Ovary (tissue), 3 donors: ENCODE measurements at regions not wholly inside any gene's neighbourhood (a gene's known extent, or its start where the extent isn't known, plus 50 kb on each side); places are given as distances from the start of the nearest gene placed in this dataset.

Source experiments
- CTCF ChIP-seq, 3 donors: fragments of 450-650 bp in 2 of 3; fragments of 200-600 bp in 1 of 3; IDR thresholded peaks; one replicate each; pipeline versions ENCODE4 v1.5.1 to v1.8.0; 2016 to 2022; ENCODE audit warnings: antibody characterized with exemption in 3 of 3, mild to moderate bottlenecking in 1 of 3
- EP300 ChIP-seq: sonication (generic); formaldehyde crosslinking; IDR thresholded peaks from one replicate; pipeline ENCODE4 v1.6.1; 2017; ENCODE audit warnings: antibody characterized with exemption
- donor health status: DM: no; HTN: no; CAD: no.

- TF ChIP-seq CTCF (IDR thresholded peaks at IDR 0.05) (no peak), EP300 (no peak)
Observed at GRCh38 chr5:24067208-24067607, 559.8 kb downstream of the PRDM9 start.
